ENCODE measurements at regions not wholly inside any gene's neighbourhood (a gene's known extent, or its start where the extent isn't known, plus 50 kb on each side); places are given as distances from the start of the nearest gene placed in this dataset.

- DNase-seq (ENCODE audit: low spot score), result no peak
Observed at GRCh38 chr9:107928701-107929371, 439.3 kb upstream of the KLF4 start.

GRCh38 chr9:107927276-107927675 lies 437.7 kb upstream of the KLF4 start:
- DNase-seq (ENCODE audit: low spot score), result no peak

GRCh38 chr9:107925749-107926297 lies 436.3 kb upstream of the KLF4 start:
- no peak for DNase-seq (ENCODE audit: low spot score)

- no peak for DNase-seq (ENCODE audit: low spot score)
Observed at GRCh38 chr9:107922260-107922659, 432.7 kb upstream of the KLF4 start.

- DNase-seq (ENCODE audit: low spot score), result no peak
Observed at GRCh38 chr9:107919263-107919662, 429.7 kb upstream of the KLF4 start.

- DNase-seq (ENCODE audit: low spot score), result no peak
Observed at GRCh38 chr9:107918749-107919148, 429.2 kb upstream of the KLF4 start.

- DNase-seq (ENCODE audit: low spot score), result no peak
Observed at GRCh38 chr9:107914151-107914550, 424.6 kb upstream of the KLF4 start.

GRCh38 chr9:107907715-107908114 lies 418.1 kb upstream of the KLF4 start:
- DNase-seq (ENCODE audit: low spot score), result no peak

- no peak for DNase-seq (ENCODE audit: low spot score)
Observed at GRCh38 chr9:107907255-107907654, 417.7 kb upstream of the KLF4 start.

GRCh38 chr9:107906074-107906473 lies 416.5 kb upstream of the KLF4 start:
- DNase-seq (ENCODE audit: low spot score), result no peak

- no peak for DNase-seq (ENCODE audit: low spot score)
Observed at GRCh38 chr9:107905308-107906020, 415.9 kb upstream of the KLF4 start.

GRCh38 chr9:107899961-107900330 lies 410.4 kb upstream of the KLF4 start:
- DNase-seq (ENCODE audit: low spot score), result no peak

- DNase-seq (ENCODE audit: low spot score), result no peak
Observed at GRCh38 chr9:107898761-107899160, 409.2 kb upstream of the KLF4 start.

- no peak for DNase-seq (ENCODE audit: low spot score)
Observed at GRCh38 chr9:107896544-107896943, 407.0 kb upstream of the KLF4 start.

- DNase-seq (ENCODE audit: low spot score), result no peak
Observed at GRCh38 chr9:107895501-107896001, 406.0 kb upstream of the KLF4 start.

- no peak for DNase-seq (ENCODE audit: low spot score)
Observed at GRCh38 chr9:107894572-107895261, 405.1 kb upstream of the KLF4 start.

- no peak for DNase-seq (ENCODE audit: low spot score)
Observed at GRCh38 chr9:107890921-107891465, 401.4 kb upstream of the KLF4 start.

GRCh38 chr9:107888773-107889227 lies 399.2 kb upstream of the KLF4 start:
- peak; percentile 50 for DNase-seq (ENCODE audit: low spot score)

GRCh38 chr9:107886826-107887225 lies 397.3 kb upstream of the KLF4 start:
- DNase-seq (ENCODE audit: low spot score), result no peak

- no peak for DNase-seq (ENCODE audit: low spot score)
Observed at GRCh38 chr9:107883496-107884124, 394.0 kb upstream of the KLF4 start.

GRCh38 chr9:107881626-107882300 lies 392.2 kb upstream of the KLF4 start:
- DNase-seq (ENCODE audit: low spot score), result no peak
